ENCODE measurements at regions not wholly inside any gene's neighbourhood (a gene's known extent, or its start where the extent isn't known, plus 50 kb on each side); places are given as distances from the start of the nearest gene placed in this dataset.
"Not testable (repeated sequence)": the region's sequence is repeated elsewhere in the genome, so short reads cannot be mapped to it uniquely, and the experiment has no call there.

DNA sequence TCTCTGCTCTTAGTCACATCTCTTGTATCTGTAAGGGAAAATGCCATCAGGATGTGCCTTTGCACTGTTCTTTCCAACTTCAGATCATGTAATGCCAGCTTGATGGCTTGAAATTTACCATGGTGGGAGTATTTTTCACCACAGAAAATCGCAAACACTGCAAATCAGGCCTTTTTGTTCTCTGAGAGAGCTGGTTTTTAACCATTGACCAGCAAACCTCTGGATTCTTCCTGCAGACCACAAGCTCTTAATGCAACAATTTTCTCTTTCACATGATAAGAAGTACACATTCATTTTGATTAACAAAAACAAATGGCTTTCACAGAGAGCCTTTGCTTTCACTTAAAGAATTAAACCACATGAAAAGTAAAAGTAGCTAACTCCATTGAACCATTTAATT is 145.4 kb upstream of the NEBL start:
- no peak for DNase-seq

DNA sequence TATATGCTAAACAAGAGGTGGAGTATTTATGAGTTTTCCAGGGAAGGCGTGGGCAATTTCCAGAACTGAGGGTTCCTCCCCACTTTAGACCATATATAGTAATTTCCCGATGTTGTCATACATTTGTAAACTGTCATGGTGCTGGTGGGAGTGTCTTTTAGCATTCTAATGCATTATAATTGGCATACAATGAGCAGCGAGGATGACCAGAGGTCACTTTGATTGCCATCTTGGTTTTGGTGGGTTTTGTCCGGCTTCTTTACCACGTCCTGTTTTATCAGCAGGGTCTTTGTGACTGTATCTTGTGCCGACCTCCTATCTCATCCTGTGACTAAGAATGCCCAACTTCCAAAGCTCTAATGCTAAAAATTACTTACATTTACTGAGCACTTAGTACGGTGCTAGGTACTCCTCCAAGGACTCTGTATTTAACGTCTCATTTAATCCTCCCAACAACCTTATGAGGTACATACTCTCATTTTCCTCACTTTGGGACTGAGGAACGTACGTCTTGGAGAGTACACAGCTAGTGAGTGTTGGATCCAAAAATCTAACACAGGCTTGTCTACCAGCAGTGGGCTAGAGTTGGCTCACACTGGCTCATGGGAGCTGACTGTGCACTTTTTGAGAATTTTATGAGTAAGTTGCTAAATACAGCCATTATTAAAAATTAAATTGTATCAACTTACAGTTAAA is 144.8 kb upstream of the NEBL start:
- DNase-seq = no peak

- DNase-seq = no peak
Observed at GRCh38 chr10:21039721-21040120, 142.6 kb upstream of the NEBL start.

DNA sequence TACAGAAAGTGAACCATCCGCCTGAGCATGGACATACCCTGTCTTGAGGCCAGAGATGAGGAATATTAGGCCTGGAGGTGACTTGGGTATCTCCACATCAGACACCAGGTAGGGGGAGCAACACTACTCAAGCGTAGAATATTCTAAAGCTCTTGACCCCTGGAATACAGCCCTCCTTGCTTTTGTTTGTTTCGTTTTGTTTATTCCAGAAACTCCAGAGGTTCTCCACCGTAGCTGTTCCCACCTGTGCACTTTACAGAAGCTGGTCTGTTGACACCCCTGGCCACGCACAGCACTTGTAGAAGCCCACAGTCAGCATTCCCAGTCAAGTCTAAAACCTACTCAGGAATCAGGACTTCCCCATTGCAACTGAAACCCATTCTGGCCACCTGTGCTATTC is 139.6 kb upstream of the NEBL start:
- DNase-seq = no peak

DNA sequence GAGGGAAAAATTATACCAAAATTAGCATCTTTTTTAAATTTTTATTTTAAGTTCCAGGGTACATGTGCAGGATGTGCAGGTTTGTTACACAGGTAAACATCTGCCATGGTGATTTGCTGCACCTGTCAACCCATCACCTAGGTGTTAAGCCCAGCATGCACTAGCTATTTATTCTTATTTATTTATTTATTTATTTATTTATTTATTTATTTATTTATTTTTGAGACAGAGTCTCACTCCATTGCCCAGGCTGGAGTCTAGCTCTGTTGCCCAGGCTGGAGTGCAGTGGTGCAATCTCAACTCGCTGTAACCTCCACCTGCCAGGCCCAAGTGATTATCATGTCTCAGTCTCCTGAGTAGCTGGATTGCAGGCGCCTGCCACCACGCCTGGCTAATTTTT is 137.7 kb upstream of the NEBL start:
- not testable (repeated sequence) for DNase-seq

- no peak for DNase-seq
Observed at GRCh38 chr10:21034241-21034640, 137.1 kb upstream of the NEBL start.

GRCh38 chr10:21032587-21033319 is 135.6 kb upstream of the NEBL start:
- DNase-seq = no peak

DNA sequence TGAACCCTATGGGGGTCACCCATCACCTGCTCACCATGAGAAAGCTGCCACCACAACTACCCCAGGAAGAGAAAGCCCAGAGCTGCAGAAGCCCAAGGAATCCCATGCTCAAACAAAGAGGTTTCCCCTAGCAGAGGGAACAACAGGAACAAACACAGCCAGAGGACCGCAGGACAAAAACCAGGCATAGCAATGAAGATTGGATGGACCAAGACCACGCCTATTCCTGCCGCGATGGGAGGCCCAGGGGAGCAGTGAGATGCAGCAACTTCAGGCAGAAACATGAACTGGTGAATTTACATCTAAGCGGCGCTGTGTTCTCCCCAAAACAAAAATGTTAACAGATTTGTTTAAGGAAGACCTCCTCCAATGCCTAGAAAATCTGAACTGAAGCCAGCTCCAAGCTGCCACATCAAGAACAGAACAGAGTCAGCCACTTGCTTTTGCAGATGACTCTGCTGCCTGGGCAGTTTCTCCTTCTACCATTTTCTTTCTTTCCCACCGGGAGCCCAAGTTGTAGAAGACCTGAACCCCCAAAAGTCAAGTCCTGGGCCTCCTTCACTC is 134.2 kb upstream of the NEBL start:
- DNase-seq = no peak

DNA sequence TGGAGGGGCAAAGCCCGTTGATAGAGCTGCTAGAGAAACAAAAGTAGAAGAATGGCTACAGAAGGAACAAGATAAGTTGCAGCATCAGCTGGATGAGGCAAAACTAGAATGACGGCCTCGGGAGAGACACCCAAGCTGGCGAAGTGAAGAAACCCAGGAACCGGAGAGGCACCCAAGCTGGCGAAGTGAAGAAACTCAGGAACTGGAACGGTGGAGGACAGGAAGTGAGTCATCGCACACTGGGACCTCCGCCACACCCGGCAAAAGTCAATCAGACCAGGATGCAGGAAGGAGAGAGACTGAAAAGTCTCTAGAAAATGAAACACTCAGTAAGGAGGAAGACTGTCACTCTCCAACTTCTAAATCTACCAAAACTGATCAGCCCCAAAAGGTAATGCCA is 133.0 kb upstream of the NEBL start:
- no peak for DNase-seq

DNA sequence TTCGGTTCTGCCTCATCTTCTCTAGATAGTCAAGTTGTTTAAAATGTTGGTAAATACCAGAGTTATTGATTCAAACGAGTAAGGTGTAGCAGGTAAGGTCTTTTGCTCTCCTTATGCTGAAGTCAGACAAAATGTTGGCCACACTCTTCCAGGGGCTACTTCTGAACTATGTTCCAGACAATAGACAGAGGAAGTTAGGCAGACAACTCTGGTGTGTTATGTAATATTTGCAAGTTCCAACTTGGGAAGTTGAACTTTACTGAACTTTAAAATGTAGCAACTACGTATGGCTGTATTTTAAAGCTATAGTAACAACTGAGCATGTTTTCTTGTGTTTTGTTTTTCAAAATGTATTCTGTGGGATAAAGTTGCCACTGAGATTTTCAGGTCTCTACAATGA is 125.7 kb upstream of the NEBL start:
- no peak for DNase-seq

- no peak for DNase-seq
Observed at GRCh38 chr10:21021843-21022594, 124.9 kb upstream of the NEBL start.

- no peak for DNase-seq
Observed at GRCh38 chr10:21021231-21021630, 124.1 kb upstream of the NEBL start.

DNA sequence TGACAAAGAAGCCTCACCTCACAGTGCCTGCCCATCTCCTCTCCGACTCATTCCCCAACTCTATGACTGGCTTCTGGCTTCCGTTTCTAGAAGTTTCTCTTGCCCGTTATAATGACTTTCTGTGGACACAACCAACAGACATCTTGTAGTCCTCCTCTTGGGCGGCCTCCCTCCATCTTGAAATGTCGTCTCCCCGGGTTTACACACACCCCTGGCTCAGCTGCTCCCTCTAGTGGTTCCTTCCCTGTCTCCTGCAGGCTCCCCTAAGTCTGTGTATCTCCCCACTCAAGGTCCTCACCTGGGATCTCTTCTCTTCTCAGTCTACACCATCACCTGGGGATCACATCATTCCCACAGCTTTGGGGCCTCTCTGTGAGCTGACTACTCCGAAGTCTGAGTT is 123.4 kb upstream of the NEBL start:
- no peak for DNase-seq

DNA sequence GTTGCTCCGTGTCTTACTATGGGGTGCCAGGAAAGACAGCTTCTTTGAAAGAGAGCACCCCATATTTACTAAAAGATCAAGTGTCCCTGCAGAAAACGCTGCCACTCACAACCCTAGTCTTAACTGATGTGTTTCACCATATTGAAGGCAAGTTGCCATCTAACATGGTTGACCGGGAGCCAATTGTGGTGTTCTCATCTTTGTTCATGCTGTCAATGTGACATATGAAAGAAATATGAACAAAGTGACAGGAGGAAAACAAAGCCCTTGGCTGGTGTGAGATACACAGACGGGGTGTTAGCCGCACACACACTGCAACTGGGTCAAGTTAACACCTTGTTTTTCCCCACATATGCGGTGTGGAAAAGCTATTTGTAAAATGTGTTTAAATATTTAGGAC is 122.3 kb upstream of the NEBL start:
- DNase-seq = no peak

DNA sequence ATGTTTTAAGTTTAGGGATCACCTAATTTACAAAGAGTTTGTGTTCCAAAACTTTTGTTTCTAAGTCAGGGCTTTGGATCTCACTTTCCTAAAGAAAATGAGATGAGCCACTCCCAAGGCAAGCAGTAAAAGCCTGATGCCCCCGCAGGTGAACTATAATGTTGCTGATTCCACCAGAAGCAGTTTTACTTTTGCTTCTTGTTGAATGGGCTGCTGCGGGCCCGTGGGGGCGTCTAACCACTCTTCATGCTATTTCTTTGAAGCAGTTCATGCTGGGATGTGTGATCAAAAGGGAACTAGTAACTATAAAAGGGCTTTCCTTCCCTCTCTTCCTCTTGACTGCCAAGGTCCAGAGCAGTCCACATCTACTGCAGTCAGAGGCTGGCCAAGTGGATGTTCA is 118.7 kb upstream of the NEBL start:
- DNase-seq = no peak

DNA sequence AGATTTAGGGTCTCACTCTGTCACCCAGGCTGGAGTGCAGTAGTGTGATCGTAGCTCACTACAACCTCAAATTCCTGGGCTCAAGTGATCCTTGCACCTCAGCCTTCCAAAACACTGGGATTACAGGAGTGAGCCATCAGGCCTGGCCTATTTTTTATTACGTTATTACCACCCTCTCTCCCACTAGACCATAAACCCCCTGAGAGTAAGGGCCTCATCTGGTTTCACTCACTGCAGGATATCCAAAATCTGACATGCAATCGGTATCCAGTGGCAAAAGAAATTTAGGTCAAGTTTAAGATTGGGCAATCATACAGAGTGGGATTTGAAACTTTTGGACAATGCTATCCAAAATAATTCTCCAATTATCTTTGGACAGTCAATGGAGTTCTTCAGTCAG is 117.0 kb upstream of the NEBL start:
- DNase-seq = no peak

- DNase-seq = no peak
Observed at GRCh38 chr10:21011433-21012018, 114.4 kb upstream of the NEBL start.

- DNase-seq = no peak
Observed at GRCh38 chr10:21010615-21011014, 113.5 kb upstream of the NEBL start.

- no peak for DNase-seq
Observed at GRCh38 chr10:21003240-21003822, 106.2 kb upstream of the NEBL start.

GRCh38 chr10:21002091-21002878 is 105.2 kb upstream of the NEBL start:
- no peak for DNase-seq

GRCh38 chr10:20999699-21000098 is 102.6 kb upstream of the NEBL start:
- no peak for DNase-seq

- DNase-seq = no peak
Observed at GRCh38 chr10:20998036-20998435, 100.9 kb upstream of the NEBL start.

Measured in NCI-H2227 treated with DMSO at 0.1 percent for 48 hours (cell line).